GM12878 (cell line): ENCODE measurements at regions not wholly inside any gene's neighbourhood (a gene's known extent, or its start where the extent isn't known, plus 50 kb on each side); places are given as distances from the start of the nearest gene placed in this dataset.

ENCODE experiments used
- CBX5 ChIP-seq: sonication (generic); IDR thresholded peaks from 2 replicates; pipeline ENCODE4 v1.6.1; 2016; ENCODE audit warnings: low read depth, moderate library complexity, mild to moderate bottlenecking, inconsistent platforms
- CEBPB ChIP-seq, 2 experiments: fragments of 150-350 bp in 1 of 2; IDR thresholded peaks; 2 replicates each; pipeline ENCODE4 v1.6.1; 2012 to 2014; ENCODE audit warnings: low read depth in 2 of 2, low read length in 2 of 2, borderline replicate concordance in 1 of 2, inconsistent platforms in 1 of 2
- FOXM1 ChIP-seq: IDR thresholded peaks from 2 replicates; pipeline ENCODE4 v1.6.1; 2012; ENCODE audit warnings: low read depth, mild to moderate bottlenecking, inconsistent platforms, low read length, moderate library complexity
- JUNB ChIP-seq: IDR thresholded peaks from 2 replicates; pipeline ENCODE4 v1.6.1; 2016; ENCODE audit warnings: antibody characterized with exemption, mild to moderate bottlenecking
- KAT2A ChIP-seq: conservative IDR thresholded peaks from 2 replicates; pipeline ENCODE4 v1.6.1; 2011; ENCODE audit warnings: low read depth, low read length; ENCODE audit not compliant: control insufficient read depth
- MYC ChIP-seq: IDR thresholded peaks from 2 replicates; pipeline ENCODE4 v1.6.1; 2011; ENCODE audit warnings: mild to moderate bottlenecking, low read length, moderate library complexity, inconsistent platforms; ENCODE audit not compliant: insufficient read depth, insufficient replicate concordance, insufficient read length, severe bottlenecking
- POU2F2 ChIP-seq: IDR thresholded peaks from 3 replicates; pipeline ENCODE4 v1.6.1; 2011; ENCODE audit warnings: low read depth, mild to moderate bottlenecking, low read length, borderline replicate concordance
- RB1 ChIP-seq: fragments of 450-650 bp; formaldehyde crosslinking; IDR thresholded peaks from 2 replicates; pipeline ENCODE4 v1.6.1; 2017; ENCODE audit warnings: mild to moderate bottlenecking, borderline replicate concordance
- RCOR1 ChIP-seq: conservative IDR thresholded peaks from 2 replicates; pipeline ENCODE4 v1.6.1; 2012; ENCODE audit warnings: low read depth, low read length, improper control_type of control experiment
- REST ChIP-seq: IDR thresholded peaks from 2 replicates; pipeline ENCODE4 v1.6.1; 2012; ENCODE audit warnings: mild to moderate bottlenecking, low read depth, low read length
- RUNX3 ChIP-seq: IDR thresholded peaks from 2 replicates; pipeline ENCODE4 v1.6.1; 2012; ENCODE audit warnings: low read length, inconsistent platforms
- SIN3A ChIP-seq: IDR thresholded peaks from 2 replicates; pipeline ENCODE4 v1.6.1; 2012; ENCODE audit warnings: low read depth, low read length, improper control_type of control experiment
- SREBF1 ChIP-seq: IDR thresholded peaks from 2 replicates; pipeline ENCODE4 v1.6.1; 2012; ENCODE audit warnings: mild to moderate bottlenecking, low read length
- STAT3 ChIP-seq: IDR thresholded peaks from 2 replicates; pipeline ENCODE4 v1.6.1; 2011; ENCODE audit warnings: low read depth, low read length, improper control_type of control experiment
- WRNIP1 ChIP-seq: IDR thresholded peaks from 2 replicates; pipeline ENCODE4 v1.6.1; 2011; ENCODE audit warnings: low read depth, low read length, improper control_type of control experiment, borderline replicate concordance
- ZNF622 ChIP-seq: fragments of 450-650 bp; IDR thresholded peaks from 2 replicates; pipeline ENCODE4 v1.6.1; 2017; ENCODE audit warnings: mild to moderate bottlenecking, inconsistent platforms
- TF ChIP-seq, protein P1 (sequence below): fragments of 450-650 bp; IDR thresholded peaks from 2 replicates; pipeline ENCODE4 v1.6.1; 2016; ENCODE audit warnings: mild to moderate bottlenecking
- TF ChIP-seq, protein P2 (sequence below): fragments of 450-650 bp; formaldehyde crosslinking; IDR thresholded peaks from 2 replicates; pipeline ENCODE4 v1.4.0; 2020; ENCODE audit warnings: mild to moderate bottlenecking, moderate library complexity
- TF ChIP-seq, protein P3 (sequence below), 3 experiments: IDR thresholded peaks in 2 of 3; conservative IDR thresholded peaks in 1 of 3; 2 replicates each; pipeline ENCODE4 v1.5.1; 2011; ENCODE audit warnings: low read depth in 3 of 3, low read length in 3 of 3, mild to moderate bottlenecking in 3 of 3, control low read depth in 2 of 3, moderate library complexity in 2 of 3, inconsistent platforms in 1 of 3, mixed read lengths in 1 of 3; ENCODE audit not compliant: control insufficient read depth in 2 of 3, insufficient read depth in 1 of 3; ENCODE audit errors: extremely low read depth in 1 of 3

- TF ChIP-seq RB1 (no peak), POU2F2 (no peak), REST (no peak), CEBPB (IDR thresholded peaks at IDR 0.05; ENCODE audit: borderline replicate concordance in 1 of 2, low read depth in 2 of 2, low read length in 2 of 2) (no peak), RCOR1 (no peak), SIN3A (no peak), FOXM1 (peak; percentile 62; the same call in 1 of the 2 replicates), KAT2A (no peak), STAT3 (no peak), RUNX3 (peak; percentile 86), CBX5 (peak; percentile 56; the same call in 1 of the 2 replicates), WRNIP1 (no peak), ZNF622 (no peak), SREBF1 (no peak), JUNB (peak; percentile 41; the same call in 1 of the 2 replicates), MYC (no peak)
- TF ChIP-seq, protein P1, sequence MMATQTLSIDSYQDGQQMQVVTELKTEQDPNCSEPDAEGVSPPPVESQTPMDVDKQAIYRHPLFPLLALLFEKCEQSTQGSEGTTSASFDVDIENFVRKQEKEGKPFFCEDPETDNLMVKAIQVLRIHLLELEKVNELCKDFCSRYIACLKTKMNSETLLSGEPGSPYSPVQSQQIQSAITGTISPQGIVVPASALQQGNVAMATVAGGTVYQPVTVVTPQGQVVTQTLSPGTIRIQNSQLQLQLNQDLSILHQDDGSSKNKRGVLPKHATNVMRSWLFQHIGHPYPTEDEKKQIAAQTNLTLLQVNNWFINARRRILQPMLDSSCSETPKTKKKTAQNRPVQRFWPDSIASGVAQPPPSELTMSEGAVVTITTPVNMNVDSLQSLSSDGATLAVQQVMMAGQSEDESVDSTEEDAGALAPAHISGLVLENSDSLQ = peak; percentile 79
- TF ChIP-seq, protein P2, sequence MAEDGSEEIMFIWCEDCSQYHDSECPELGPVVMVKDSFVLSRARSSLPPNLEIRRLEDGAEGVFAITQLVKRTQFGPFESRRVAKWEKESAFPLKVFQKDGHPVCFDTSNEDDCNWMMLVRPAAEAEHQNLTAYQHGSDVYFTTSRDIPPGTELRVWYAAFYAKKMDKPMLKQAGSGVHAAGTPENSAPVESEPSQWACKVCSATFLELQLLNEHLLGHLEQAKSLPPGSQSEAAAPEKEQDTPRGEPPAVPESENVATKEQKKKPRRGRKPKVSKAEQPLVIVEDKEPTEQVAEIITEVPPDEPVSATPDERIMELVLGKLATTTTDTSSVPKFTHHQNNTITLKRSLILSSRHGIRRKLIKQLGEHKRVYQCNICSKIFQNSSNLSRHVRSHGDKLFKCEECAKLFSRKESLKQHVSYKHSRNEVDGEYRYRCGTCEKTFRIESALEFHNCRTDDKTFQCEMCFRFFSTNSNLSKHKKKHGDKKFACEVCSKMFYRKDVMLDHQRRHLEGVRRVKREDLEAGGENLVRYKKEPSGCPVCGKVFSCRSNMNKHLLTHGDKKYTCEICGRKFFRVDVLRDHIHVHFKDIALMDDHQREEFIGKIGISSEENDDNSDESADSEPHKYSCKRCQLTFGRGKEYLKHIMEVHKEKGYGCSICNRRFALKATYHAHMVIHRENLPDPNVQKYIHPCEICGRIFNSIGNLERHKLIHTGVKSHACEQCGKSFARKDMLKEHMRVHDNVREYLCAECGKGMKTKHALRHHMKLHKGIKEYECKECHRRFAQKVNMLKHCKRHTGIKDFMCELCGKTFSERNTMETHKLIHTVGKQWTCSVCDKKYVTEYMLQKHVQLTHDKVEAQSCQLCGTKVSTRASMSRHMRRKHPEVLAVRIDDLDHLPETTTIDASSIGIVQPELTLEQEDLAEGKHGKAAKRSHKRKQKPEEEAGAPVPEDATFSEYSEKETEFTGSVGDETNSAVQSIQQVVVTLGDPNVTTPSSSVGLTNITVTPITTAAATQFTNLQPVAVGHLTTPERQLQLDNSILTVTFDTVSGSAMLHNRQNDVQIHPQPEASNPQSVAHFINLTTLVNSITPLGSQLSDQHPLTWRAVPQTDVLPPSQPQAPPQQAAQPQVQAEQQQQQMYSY (CRISPR knock-in tag) = no peak
- TF ChIP-seq, protein P3, sequence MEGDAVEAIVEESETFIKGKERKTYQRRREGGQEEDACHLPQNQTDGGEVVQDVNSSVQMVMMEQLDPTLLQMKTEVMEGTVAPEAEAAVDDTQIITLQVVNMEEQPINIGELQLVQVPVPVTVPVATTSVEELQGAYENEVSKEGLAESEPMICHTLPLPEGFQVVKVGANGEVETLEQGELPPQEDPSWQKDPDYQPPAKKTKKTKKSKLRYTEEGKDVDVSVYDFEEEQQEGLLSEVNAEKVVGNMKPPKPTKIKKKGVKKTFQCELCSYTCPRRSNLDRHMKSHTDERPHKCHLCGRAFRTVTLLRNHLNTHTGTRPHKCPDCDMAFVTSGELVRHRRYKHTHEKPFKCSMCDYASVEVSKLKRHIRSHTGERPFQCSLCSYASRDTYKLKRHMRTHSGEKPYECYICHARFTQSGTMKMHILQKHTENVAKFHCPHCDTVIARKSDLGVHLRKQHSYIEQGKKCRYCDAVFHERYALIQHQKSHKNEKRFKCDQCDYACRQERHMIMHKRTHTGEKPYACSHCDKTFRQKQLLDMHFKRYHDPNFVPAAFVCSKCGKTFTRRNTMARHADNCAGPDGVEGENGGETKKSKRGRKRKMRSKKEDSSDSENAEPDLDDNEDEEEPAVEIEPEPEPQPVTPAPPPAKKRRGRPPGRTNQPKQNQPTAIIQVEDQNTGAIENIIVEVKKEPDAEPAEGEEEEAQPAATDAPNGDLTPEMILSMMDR (IDR thresholded peaks at IDR 0.05 in 2 of 3, conservative IDR thresholded peaks at IDR 0.05 in 1 of 3; ENCODE audit: control insufficient read depth in 2 of 3, extremely low read depth in 1 of 3, insufficient read depth in 1 of 3, low read depth in 3 of 3, low read length in 3 of 3) = no peak
These were observed 81.7 kb upstream of the ATP1B1 start (continued) for GRCh38 chr1:169024800-169025271.
